GM18867 (cell line): ENCODE measurements at regions not wholly inside any gene's neighbourhood (a gene's known extent, or its start where the extent isn't known, plus 50 kb on each side); places are given as distances from the start of the nearest gene placed in this dataset.
"Not testable (repeated sequence)": the region's sequence is repeated elsewhere in the genome, so short reads cannot be mapped to it uniquely, and the experiment has no call there.

Source experiments
- ATAC-seq: cut with Tn5 transposase; IDR thresholded peaks from one replicate; pipeline ENCODE4 v1.9.1; 2021; ENCODE audit warnings: mild to moderate bottlenecking, moderate library complexity; ENCODE audit not compliant: unreplicated experiment

GRCh38 chr1:120550335-120550734 lies 135.5 kb downstream of the NBPF8 start:
- ATAC-seq = not testable (repeated sequence)

DNA sequence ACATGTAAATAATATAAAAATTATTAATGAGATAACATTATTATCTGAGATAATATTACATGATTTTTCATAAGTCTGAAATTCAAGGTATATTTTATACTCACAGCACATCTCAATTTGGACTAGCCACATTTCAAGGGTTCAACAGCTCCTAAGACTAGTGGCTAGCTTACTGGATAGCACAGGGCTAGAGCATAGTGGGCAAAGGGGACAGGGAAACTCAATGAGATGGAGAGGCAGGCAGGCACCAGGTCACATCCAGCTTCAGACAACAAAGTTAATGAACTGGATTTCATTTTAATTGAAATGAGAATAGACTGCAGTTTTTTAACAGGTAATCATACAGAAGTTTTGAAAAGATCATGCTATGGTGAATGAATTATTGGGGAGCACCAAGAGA lies 137.4 kb downstream of the NBPF8 start:
- not testable (repeated sequence) for ATAC-seq

DNA sequence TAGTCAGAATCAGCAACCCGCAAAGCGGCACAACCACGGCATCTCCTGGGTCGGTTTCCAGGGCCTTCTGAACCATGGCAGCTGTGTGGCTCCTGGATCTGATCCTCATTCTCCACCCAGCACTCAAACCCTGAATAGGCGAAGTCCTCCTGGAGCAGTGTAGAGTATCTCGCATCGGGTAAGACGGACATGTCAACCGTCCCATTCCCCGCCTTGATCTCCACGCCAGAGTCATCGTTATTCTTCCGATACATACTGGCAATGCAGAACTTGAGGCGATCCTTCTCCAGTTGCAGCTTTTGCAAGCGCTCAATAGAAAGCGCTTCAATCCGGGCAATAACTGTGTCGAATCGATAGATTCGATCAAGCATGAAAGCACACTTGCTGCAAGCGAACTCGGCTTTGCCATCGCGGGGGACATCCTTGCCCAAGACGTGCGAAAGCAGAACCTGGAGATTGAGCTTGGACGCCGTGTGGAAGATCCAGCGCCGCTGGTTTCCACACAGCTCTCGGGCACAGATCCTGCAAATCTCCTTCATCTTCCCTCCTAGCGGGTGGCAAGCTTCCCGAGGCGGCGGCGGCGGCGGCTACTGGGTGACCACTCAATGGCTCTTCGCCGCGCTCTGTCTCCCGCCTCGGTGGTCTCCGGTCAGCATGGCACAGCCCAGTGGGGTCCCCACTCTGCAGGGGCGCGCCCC lies 142.9 kb downstream of the NBPF8 start:
- ATAC-seq = not testable (repeated sequence)

DNA sequence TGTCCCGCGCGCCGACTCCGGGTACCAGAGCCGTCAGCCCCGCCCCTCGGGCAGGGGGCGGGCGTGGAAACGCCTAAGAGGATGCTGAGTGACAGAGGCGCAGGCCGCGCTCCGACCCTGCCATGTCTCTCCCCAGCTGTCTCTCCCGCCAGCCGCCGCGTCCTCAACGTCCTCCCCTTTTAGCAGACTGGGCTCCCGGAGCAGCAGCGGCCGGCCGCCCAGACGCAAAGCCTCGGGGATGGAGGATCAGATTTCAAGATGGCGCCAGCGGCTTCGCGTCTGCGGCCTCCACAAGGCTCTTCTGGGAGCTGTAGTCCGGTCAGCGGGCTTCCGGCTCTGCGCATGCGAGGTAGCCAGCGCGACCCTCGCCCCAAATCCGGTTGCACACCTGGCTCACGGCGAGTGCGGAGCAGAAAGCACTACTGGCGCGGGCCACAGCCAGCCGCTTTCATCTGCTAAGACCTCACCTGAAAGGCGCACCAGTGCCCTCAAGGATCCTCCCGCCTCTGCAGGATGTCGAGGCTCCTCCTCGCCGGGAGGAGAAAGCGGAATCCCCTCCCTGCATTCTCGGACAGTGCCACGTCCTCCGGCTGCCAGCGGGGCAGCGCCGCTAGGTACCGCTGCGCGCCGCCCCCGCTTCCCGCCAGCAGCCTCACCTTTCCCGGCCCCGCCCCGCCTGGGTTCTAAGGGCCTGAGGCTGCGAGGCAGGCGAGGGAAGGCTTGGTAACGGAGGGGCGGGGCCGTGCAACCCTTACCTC lies 143.6 kb downstream of the NBPF8 start:
- ATAC-seq = peak; percentile 81

DNA sequence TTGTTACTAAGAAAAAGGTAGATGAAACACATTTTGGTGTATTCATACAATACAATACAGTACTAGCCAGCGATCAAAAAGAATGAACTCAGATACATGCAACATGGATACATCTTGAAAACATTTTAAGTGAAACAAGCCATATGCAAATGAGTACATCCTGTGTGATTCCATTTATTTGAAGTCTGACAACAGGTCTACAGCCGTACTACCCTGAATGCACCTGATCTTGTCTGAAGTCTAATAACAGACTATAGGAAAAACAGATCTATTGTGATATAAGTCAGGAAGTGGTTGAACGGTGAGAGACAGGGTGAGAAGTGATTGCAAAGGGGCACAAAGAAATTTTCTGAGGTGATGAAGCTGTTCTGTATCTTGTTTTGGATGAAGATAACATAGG lies 146.9 kb downstream of the NBPF8 start:
- ATAC-seq = peak; percentile 34

DNA sequence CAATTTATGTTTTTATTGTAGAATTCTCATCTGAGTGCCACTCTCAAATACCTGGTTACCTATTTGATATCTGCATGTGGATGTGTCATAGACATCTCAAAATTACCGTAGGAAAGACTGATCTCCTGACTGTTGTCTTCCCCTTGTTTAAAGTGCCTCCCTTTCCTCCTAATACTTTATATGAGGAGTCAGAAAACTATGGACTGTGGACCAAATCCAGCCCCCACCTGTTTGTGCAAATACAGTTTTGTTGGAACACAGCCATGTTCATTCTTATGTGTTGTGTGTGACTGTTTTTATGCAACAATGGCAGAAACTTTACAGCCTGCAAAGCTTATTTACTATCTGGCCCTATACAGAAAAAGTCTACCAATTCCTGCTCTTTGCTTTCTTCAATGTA lies 150.6 kb downstream of the NBPF8 start:
- ATAC-seq = not testable (repeated sequence)

GRCh38 chr1:120567620-120568019 lies 152.8 kb downstream of the NBPF8 start:
- not testable (repeated sequence) for ATAC-seq

DNA sequence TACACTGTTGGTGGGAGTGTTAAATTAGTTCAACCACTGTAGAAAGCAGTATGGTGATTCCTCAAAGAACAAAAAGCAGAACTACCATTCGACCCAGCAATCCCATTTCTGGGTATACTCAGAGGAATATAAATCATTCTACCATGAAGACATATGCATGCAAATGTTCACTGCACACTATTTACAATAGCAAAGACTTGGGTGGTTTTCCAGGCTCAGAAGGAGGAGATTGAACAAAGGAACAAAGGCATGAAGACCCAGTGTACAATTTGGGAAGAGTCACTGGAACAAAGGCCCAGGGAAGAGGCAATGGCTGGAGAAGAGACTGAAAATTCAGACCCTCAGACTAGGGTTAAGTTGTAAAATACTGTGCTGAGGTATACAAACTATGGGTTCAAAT lies 148.5 kb upstream of the NBPF26 start:
- not testable (repeated sequence) for ATAC-seq

DNA sequence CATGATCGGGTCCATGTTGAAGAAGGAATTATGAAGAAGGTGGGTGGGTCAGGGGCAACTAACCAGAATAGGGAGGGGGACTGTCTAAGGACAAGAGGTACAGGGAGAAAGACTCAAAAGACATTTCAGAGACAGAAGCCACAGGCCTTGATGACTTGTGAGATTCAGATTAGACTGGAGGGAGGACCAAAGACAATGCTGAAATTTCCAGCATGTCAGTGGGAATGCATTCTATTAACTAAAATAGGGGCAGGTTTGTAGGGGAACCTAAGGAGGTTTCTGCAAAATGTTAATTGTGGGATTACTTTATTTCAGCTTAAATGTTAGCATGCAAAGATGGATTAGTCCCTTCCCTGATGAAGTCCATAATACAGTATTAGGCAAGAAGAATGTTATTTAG lies 141.6 kb upstream of the NBPF26 start:
- not testable (repeated sequence) for ATAC-seq

- not testable (repeated sequence) for ATAC-seq
Measured at GRCh38 chr1:120586053-120586452, 137.7 kb upstream of the NBPF26 start.

DNA sequence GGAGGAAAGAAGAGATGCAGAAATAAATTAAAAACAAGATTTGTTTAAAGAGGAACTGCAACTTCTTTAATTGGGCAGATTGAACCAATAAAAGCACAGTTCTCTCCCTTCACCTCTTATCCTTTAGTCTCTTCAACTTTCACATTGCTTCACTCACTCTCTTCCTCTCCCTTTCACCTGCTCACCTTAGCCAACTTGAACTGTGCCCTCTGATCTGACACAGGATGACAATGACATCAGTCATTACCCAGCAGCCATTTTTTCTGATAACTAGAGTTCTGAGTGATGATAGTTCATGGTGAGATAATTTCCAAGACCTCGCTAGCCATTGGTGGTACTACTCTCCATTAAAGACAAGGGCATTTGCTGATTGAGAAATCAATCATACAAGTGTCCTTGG lies 134.9 kb upstream of the NBPF26 start:
- ATAC-seq = not testable (repeated sequence)

- ATAC-seq = not testable (repeated sequence)
Measured at GRCh38 chr1:120591774-120592173, 132.0 kb upstream of the NBPF26 start.

DNA sequence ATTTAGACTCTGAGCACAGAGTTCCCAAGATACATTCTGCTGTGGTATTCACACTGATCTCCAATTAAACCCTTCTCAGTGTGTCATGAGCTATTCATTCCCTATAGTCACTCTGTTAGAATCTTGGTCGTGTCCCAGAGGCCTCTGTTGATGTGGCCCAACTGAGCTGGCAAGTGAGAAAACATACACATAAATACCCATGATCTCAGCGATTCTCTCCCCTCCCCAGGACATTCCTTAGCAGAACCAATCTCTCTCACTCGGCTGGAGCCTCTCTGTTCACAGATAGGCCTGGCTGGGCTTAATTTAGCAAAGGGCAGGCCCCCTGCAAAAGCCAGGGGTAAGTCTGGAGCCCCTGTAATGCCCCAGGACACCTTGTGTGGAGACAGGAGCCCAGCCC lies 130.8 kb upstream of the NBPF26 start:
- ATAC-seq = not testable (repeated sequence)

DNA sequence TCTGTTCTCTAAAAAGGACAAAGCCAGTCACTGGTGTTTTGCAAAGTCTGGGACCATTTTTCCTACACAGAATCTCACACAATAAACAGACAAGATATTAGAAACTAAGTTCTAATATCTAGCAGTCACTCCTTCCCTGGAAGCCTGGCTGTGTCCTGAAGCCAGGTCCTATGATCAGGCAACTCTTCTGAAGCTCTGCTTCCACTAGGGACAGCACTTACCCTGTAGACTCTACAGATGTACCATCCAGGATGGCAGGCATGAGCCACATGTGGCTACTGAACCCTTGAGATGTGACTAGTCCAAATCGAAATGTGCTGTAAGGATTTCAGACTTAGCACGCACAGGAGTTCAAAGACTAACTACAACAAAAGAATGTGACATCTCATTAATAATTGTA lies 130.1 kb upstream of the NBPF26 start:
- ATAC-seq = not testable (repeated sequence)

- not testable (repeated sequence) for ATAC-seq
Measured at GRCh38 chr1:120598331-120598951, 125.3 kb upstream of the NBPF26 start.

- ATAC-seq = not testable (repeated sequence)
Measured at GRCh38 chr1:120599511-120599910, 124.2 kb upstream of the NBPF26 start.

GRCh38 chr1:120600442-120601041 lies 123.2 kb upstream of the NBPF26 start:
- ATAC-seq = not testable (repeated sequence)

GRCh38 chr1:120607882-120608281 lies 115.9 kb upstream of the NBPF26 start:
- ATAC-seq = not testable (repeated sequence)

- ATAC-seq = not testable (repeated sequence)
Measured at GRCh38 chr1:120608314-120609014, 115.3 kb upstream of the NBPF26 start.

DNA sequence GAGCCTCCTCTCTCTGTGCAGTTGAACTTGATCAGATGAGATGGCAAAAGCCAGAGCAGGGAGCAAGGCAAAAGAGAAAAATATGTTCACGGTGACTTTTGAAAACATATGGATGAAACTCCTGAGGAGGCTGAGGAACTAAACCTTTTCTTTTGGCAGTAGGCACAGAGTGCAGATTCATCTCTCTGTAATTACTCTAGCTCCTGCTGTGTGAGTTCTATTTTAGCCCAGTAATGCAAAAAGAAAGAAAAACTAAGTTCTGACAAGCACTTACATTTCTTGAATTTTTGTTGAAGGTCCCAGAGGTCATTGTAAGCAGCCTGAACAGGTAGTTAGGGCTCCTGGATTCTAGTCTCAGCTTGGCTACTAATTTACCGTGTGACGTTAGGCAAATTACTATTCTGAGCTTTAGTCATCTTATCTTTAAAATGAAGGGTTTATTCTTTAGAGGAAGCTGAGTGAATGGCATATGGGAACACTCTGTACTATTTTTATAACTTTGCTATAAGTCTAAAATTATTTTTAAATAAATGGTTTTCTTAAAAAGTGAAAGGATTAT lies 114.7 kb upstream of the NBPF26 start:
- not testable (repeated sequence) for ATAC-seq
